SK-N-MC (cell line): ENCODE measurements at regions not wholly inside any gene's neighbourhood (a gene's known extent, or its start where the extent isn't known, plus 50 kb on each side); places are given as distances from the start of the nearest gene placed in this dataset.

Experiments
- EZH2 ChIP-seq: fragments of 200-600 bp; sonication (generic); IDR thresholded peaks from one replicate; pipeline ENCODE4 v1.6.1; 2017; ENCODE audit warnings: antibody characterized with exemption
- FOXP2 ChIP-seq: optimal IDR thresholded peaks from 2 replicates; pipeline ENCODE3; 2011; ENCODE audit warnings: mild to moderate bottlenecking, moderate library complexity; ENCODE audit not compliant: insufficient read depth; ENCODE audit errors: extremely low read length, control extremely low read depth
- POLR2AphosphoS5 ChIP-seq: IDR thresholded peaks from 2 replicates; pipeline ENCODE4 v1.6.1; 2012; ENCODE audit warnings: mild to moderate bottlenecking, low read depth, low read length, borderline replicate concordance

DNA sequence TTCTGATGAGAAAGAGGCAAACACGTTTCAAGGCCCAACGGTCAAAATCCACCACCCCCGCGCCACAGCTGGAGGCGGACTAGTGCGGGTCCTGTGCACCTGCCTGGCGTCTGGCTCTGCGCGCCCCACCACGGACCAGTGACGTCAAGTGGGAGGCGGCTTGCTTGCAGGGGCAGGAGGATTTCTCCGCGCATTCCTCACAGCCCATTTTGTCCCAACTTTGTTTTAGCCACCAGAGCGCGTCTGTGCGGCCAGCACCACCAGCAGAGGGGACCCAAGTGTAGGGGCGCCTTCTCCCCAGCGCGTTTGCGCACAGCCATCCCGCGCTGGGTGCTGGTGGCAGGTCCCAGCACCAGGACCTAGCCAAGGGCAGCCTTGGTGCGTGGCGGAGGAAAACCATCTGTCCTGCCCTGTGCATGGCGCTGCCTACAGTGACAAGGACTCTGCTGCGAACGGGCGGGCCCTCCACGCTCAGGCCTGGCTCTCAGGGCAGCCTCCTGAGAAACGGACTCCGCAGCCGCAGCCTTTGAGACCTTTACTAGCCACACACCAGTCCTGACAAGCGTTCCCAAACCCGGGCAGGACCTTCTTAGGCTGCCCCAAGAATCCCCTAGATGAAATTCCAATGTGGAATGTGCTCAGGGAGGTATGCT lies 194.8 kb upstream of the EXOC2 start:
- no peak for TF ChIP-seq POLR2AphosphoS5
- no peak for TF ChIP-seq EZH2
- no peak for TF ChIP-seq FOXP2
